AG04450 (cell line): ENCODE measurements at regions not wholly inside any gene's neighbourhood (a gene's known extent, or its start where the extent isn't known, plus 50 kb on each side); places are given as distances from the start of the nearest gene placed in this dataset.

Experiments
- CTCF ChIA-PET: fragments of 300-600, 350-600 bp; formaldehyde crosslinking; extraction: SDS; loops from one replicate; lab custom pipeline; 2022; ENCODE audit warnings: antibody characterized with exemption, inconsistent platforms; lab: Charles Lee
- POLR2A ChIA-PET: fragments of 350-600 bp; formaldehyde crosslinking; extraction: SDS; loops from one replicate; lab custom pipeline; 2021; ENCODE audit warnings: antibody characterized with exemption, inconsistent platforms; lab: Yijun Ruan, JAX
- DNase-seq: peaks from one replicate; pipeline ENCODE4 v3.0.0-alpha.2; 2011; ENCODE audit warnings: low read depth, low spot score
- H3K27ac ChIP-seq: one replicate; pipeline ENCODE4 v1.5.1; 2012; ENCODE audit warnings: low read depth, low read length, control low read depth
- H3K27me3 ChIP-seq: one replicate; pipeline ENCODE4 v1.6.0; 2012; ENCODE audit warnings: low read length; ENCODE audit not compliant: control insufficient read depth, insufficient read depth
- H3K4me3 ChIP-seq: 2 replicates; pipeline ENCODE4 v1.5.1; 2011; ENCODE audit warnings: mild to moderate bottlenecking, low read depth, low read length, control low read depth
- H3K9me3 ChIP-seq: 2 replicates; pipeline ENCODE4 v1.5.1; 2012; ENCODE audit warnings: low read length; ENCODE audit not compliant: control insufficient read depth, insufficient read depth
- CTCF ChIP-seq: IDR thresholded peaks from 2 replicates; pipeline ENCODE4 v1.5.1; 2011; ENCODE audit warnings: low read depth, low read length, control low read depth, inconsistent platforms

DNA sequence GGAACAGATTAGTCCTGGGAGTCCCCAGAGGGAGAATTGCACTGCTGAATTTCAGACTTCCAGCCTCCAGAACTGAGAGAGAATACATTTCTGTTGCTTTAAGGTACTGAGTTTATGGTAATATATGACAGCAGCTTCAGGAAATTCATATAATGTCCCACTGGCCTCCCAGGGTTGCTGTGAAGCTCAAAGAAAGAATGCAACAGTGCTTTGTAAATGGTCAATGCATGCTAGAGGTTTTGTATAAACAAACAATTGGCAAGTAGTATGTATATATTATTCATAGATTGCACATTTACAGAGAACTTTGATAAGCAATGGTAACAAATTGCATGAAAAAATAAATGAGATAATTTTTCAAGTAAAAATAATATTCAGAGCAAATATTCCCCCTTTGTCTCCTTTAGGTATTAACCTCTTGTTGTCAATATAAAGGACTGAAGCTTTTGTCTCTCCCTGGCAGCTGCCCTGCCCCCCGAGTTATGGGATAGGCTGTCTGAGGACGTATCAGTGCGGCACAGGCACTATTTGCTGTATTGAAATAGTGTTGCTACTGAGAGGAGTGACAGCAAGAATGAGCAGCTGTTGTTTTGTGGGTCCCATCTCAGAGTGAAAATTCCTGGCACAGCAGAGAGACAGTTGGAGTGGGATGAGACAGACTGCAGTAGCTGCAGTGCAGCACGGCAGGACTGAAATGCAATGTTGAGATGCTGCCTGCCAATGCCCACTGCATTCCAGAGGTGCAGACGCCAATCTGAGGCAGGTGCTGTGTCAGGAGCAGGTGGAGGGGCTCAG, 194.2 kb upstream of the GLRA1 start:
- POLR2A ChIA-PET, result no interaction called here
- no peak for TF ChIP-seq CTCF
- CTCF ChIA-PET, result no interaction called here

GRCh38 chr5:152116934-152117333, 192.3 kb upstream of the GLRA1 start:
- CTCF ChIA-PET, result interaction anchor here (0.6 kb wide), 1 partner anchor 22 kb away, joined by 5 read pairs; no protein-coding TSS in a partner anchor
- no peak overlapping the region for H3K27ac ChIP-seq
- H3K27me3 ChIP-seq, result no peaks in the 10 kb centered on the region
- POLR2A ChIA-PET, result no interaction called here
- TF ChIP-seq CTCF, result no peak
- no peaks in the 10 kb centered on the region for H3K9me3 ChIP-seq
- H3K4me3 ChIP-seq, result no peak overlapping the region
- no peak for DNase-seq

More for the DNA sequence above, 194.2 kb upstream of the GLRA1 start:
- Histone ChIP-seq H3K27ac (no peak overlapping the region), H3K4me3 (no peak overlapping the region), H3K27me3 (no peaks in the 10 kb centered on the region), H3K9me3 (no peaks in the 10 kb centered on the region)
- no peak for DNase-seq

DNA sequence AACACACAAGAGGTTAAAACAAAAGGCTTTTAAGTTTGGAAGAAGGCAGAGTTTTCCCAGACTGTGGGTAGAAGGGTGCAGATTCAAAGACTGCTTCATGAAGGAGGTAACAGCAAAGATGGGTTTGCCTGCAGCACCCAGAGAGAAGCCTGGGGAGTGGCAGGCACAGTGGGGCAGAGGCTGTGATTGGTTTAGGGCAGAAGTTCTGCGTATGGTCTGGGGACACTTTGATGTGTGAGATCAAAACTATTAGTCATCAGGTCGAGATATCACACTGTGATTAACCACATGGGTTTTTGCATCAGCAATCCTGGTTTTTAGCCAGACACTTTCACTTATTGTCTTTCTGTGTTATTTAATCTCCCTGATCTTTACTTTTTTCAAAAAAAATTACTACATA, 188.8 kb upstream of the GLRA1 start:
- Histone ChIP-seq H3K27ac (no peak overlapping the region), H3K9me3 (no peaks in the 10 kb centered on the region), H3K4me3 (no peak overlapping the region), H3K27me3 (no peaks in the 10 kb centered on the region)
- CTCF ChIA-PET, result interaction anchor here (1.8 kb wide), 1 partner anchor 30 kb away, joined by 5 read pairs; no protein-coding TSS in a partner anchor
- DNase-seq, result no peak
- TF ChIP-seq CTCF, result no peak
- POLR2A ChIA-PET, result no interaction called here

GRCh38 chr5:152107220-152107619, 182.6 kb upstream of the GLRA1 start:
- Histone ChIP-seq H3K27me3 (no peaks in the 10 kb centered on the region), H3K9me3 (no peaks in the 10 kb centered on the region), H3K27ac (no peak overlapping the region), H3K4me3 (no peak overlapping the region)
- ChIA-PET CTCF (no interaction called here), POLR2A (no interaction called here)
- no peak for DNase-seq
- no peak for TF ChIP-seq CTCF

GRCh38 chr5:152106571-152106970, 181.9 kb upstream of the GLRA1 start:
- no peaks in the 10 kb centered on the region for H3K27me3 ChIP-seq
- no peak overlapping the region for H3K27ac ChIP-seq
- CTCF ChIA-PET, result no interaction called here
- TF ChIP-seq CTCF, result no peak
- no peak overlapping the region for H3K4me3 ChIP-seq
- H3K9me3 ChIP-seq, result no peaks in the 10 kb centered on the region
- DNase-seq, result no peak
- POLR2A ChIA-PET, result no interaction called here
